GM18870 (cell line): ENCODE measurements at regions not wholly inside any gene's neighbourhood (a gene's known extent, or its start where the extent isn't known, plus 50 kb on each side); places are given as distances from the start of the nearest gene placed in this dataset.

Experiments
- ATAC-seq: cut with Tn5 transposase; IDR thresholded peaks from one replicate; pipeline ENCODE4 v1.9.1; 2021; ENCODE audit warnings: moderate library complexity; ENCODE audit not compliant: unreplicated experiment

DNA sequence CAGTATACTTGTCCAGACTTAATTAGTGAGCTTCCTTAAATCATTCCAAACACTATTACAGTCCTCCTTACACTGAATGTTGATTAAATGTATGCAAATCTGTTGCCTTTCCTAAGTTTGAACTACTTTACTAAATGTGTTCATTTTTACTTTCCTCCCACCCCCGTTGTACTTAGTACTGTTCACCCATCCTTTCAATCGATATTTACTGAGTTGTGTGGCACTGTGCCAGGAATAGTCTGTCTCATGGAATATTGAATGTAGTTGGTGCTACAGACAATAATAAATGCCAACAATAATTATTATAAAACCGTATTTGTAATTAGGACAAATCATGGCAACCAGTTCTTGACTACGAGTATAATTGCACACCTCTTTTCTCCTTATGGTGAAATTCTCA lies 335.7 kb downstream of the GPR37 start:
- ATAC-seq = no peak

GRCh38 chr7:124428781-124429180 lies 336.8 kb downstream of the GPR37 start:
- ATAC-seq = no peak

GRCh38 chr7:124426621-124427020 lies 339.0 kb downstream of the GPR37 start:
- ATAC-seq = no peak

DNA sequence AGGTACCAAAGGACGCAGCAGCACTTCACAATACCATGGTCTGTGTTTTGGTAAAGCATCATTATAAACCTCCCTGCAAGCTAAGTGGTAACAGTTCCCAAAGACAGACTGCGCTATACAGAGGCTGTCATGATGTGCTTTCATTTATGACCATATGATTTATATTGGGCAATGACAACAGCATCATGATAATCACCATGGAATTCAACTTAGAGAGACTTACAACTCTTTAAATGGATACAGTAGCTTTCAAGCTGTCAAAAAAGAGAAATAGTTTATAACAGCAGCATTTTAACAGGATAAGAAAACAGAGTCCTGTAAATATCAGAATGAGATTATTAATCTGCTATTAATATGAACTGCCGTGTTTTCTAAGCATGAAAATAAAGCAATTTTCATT lies 341.7 kb downstream of the GPR37 start:
- no peak for ATAC-seq

GRCh38 chr7:124422081-124422480 lies 343.5 kb downstream of the GPR37 start:
- no peak for ATAC-seq

DNA sequence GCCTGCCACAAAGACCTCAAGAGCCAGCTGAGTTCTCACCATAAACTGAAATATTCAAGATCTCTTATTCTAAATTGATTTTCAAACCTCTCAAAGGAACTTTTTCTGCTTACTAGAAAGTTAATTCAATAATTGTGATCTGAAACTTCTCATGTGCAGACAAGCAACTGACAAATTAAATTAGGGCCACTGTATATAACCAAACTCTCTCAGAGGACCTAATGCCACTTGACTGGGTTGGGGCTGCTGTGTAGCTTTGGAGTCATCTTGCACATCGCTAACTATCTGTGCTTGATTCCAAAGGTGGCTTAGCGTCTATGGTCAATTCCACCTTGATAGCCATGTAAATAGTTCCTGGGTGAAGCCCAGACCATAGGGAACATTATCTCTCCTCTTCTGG lies 345.2 kb downstream of the GPR37 start:
- no peak for ATAC-seq

GRCh38 chr7:124413029-124413428 lies 352.6 kb downstream of the GPR37 start:
- no peak for ATAC-seq

- ATAC-seq = no peak
Measured at GRCh38 chr7:124412531-124412930, 353.1 kb downstream of the GPR37 start.

- no peak for ATAC-seq
Measured at GRCh38 chr7:124411796-124412195, 353.8 kb downstream of the GPR37 start.

DNA sequence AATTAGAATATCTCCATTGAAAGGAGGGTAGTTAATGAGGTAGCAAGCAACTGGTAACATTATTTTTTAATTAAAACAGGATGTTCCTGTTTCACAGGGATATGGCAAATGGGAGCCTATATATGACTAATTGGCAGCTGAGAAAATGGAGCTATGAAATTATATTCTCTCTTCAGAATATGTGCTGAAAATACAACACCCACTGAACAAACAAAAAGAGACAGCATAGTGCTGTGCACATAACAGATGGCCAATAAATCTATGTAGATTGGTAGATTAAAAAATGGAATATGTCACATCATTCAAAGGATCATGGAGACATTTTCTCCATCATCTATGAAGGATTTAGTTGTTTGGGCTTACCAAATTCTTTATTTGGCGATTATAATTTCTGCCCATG lies 362.0 kb downstream of the GPR37 start:
- no peak for ATAC-seq

DNA sequence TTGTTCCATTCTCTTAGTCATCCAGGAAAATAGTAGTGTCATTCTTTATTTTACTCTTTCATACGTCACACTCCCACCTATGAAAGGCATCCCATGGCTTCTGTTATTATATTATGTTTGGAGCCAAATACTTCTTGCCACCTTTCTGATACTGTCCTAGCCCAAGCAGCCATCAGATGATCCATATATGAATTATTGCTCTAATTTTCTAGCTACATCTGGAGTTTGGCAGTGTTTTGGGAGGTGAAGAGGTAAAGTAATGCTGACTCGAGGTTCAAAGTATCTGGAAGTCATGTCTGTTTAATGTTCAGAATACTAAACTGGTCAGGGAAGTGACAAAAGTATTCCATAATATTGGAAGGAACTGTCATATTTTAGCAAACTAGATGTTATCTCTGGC lies 362.5 kb downstream of the GPR37 start:
- ATAC-seq = no peak

- ATAC-seq = peak; percentile 56
Measured at GRCh38 chr7:124399941-124400340, 365.7 kb downstream of the GPR37 start.

- no peak for ATAC-seq
Measured at GRCh38 chr7:124398937-124399552, 366.2 kb upstream of the TMEM229A start.

DNA sequence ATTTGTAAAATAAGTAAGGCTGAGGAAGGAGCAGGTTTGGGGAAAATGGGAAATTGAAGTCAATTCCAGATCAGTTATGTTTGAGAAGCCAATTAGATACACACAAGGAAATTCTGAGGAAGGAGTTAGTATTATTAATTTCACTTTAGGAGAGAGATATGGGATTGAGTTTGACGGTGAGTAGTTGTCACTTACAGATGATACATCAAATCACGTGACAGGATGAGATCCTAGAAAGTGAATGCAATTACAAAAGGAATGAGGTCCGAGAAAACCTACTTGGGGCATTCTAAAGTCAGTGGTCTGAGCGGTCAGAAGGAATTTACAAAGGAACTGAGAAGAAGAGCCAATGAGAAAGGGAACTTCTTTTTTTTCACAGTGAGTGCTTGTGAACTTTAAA lies 364.3 kb upstream of the TMEM229A start:
- ATAC-seq = no peak

DNA sequence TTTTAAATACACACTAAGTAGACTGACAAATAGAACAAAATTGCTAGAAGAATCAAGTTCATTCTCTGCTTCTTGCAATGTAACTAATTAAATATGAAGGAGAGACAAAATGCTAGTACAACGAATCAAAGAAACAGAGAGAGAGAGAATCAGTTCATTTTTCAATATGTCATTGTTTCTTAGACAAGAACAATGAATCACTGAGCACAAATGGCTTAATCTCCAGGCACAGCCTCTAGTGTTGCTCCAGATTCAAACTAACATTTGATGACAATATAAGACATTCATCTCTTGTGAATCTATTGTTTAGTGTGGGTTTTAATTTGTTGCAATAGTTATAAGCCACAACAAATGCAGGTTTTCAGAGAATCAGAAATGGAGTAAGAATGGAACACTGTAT lies 357.4 kb upstream of the TMEM229A start:
- no peak for ATAC-seq

GRCh38 chr7:124388751-124389150 lies 355.9 kb upstream of the TMEM229A start:
- ATAC-seq = no peak

DNA sequence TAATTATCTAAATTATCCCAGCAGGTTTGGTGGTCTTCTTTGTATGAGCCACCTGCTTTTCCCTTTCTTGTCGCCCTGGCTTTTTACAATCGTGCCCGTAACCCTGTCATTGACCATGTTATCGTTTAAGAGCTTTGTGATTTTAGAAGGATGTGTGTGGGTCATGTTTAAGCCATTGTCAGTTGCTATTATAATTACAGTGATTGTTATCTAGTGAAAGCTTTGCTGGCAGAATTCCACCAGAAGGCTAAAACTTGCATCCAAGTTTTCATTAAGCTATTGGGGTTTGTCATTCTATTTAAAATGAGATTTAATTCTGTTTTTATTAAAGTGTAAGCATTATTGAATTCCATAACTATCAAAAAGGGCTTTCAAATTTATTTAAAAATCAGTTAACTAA lies 354.2 kb upstream of the TMEM229A start:
- ATAC-seq = no peak

DNA sequence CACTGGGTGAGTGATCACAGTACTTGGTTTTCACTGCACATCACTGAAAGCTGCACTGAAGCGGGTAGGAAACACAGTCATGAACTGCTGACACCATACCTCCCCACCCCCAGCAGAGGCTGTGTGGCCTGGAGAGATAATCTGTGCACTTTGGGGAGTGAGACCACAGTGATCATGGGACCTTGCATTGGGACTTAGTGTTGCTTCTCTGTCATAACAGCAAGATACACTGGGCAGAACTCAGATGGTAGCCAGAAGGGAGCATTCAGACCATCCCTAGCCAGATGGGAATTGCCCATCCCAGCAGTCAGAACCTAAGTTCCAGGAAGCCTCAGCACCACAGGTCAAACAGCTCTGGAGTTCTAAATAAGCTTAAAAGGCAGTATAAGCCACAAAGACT lies 346.4 kb upstream of the TMEM229A start:
- no peak for ATAC-seq

DNA sequence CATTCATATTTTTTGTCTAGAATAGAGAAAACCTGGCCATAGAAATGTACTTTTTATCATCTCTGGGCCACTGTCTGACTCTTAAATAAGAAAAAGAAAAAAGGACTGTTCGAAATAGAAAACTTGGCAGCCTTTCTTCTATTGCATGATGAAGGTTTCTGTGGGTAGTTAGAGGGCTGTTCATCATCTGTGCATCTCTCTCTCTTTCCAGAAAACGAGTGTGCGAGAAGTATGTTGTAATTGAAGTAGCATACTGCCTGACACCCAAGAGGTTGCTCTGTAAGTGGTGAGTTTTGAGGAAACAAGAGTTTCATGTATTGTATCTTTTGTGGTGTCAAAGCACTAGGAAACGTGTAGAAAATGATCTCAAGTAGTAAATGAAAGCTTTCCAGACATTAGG lies 343.2 kb upstream of the TMEM229A start:
- no peak for ATAC-seq

DNA sequence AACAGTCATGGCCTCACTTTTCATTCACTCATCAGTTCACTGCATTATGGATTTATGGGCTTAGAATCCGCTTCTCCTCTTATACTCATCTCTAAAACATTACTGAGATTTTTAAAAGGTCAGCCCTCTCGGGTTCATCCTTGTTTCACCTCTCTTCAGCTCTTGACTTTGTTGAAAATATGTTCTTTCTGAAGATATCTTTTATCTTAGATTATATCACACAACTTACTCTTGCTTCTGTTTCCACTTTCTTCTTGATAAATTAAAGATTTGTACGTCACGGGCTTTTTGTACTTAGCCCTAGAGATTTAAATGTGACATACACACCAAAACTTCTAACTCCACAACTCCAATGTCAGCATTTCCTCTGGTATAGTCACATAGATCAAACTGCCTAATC lies 342.5 kb upstream of the TMEM229A start:
- ATAC-seq = no peak

GRCh38 chr7:124369310-124369709 lies 336.4 kb upstream of the TMEM229A start:
- no peak for ATAC-seq

- ATAC-seq = no peak
Measured at GRCh38 chr7:124366118-124366517, 333.3 kb upstream of the TMEM229A start.

GRCh38 chr7:124364283-124364682 lies 331.4 kb upstream of the TMEM229A start:
- no peak for ATAC-seq

- ATAC-seq = no peak
Measured at GRCh38 chr7:124354201-124354600, 321.3 kb upstream of the TMEM229A start.
